K562 (cell line): ENCODE measurements at regions not wholly inside any gene's neighbourhood (a gene's known extent, or its start where the extent isn't known, plus 50 kb on each side); places are given as distances from the start of the nearest gene placed in this dataset.

Experiments
- ATAC-seq: fragments of 200-7000 bp; cut with Tn5 transposase; 3 replicates; pipeline ENCODE4 v1.9.1; 2020; ENCODE audit warnings: moderate library complexity
- BruUV-seq: library from RNA; stranded (reverse); fragments of 400-500 nt; replicated peaks from 2 replicates; lab custom pipeline; 2021; lab: Mats Ljungman, UMichigan
- CTCF ChIA-PET: fragments of 300-600 bp; formaldehyde crosslinking; extraction: SDS; loops from one replicate; lab custom pipeline; 2021; ENCODE audit warnings: low intra/inter-chr PET ratio; lab: Yijun Ruan, JAX
- POLR2A ChIA-PET: fragments of 300-600, 350-650 bp; sonication (Branson Sonifier 250); formaldehyde crosslinking; extraction: SDS; loops from one replicate; lab custom pipeline; 2021; ENCODE audit warnings: antibody characterized with exemption, inconsistent platforms; lab: Yijun Ruan, JAX
- DNase-seq, 4 experiments: peaks; one replicate each; pipeline versions ENCODE4 v3.0.0 to v3.0.0-alpha.2; 2011 to 2018; ENCODE audit warnings: low spot score in 3 of 4, mixed read lengths in 3 of 4; ENCODE audit errors: extremely low read depth in 1 of 4
- FAIRE-seq: peaks from 2 replicates; lab custom pipeline; 2011; peaks lifted over from hg19 to GRCh38; lab: Jason Lieb, UNC
- H2AFZ ChIP-seq: 2 replicates; pipeline ENCODE4 v1.6.0; 2011; ENCODE audit warnings: low read depth, low read length, control low read depth, inconsistent platforms
- H3K27ac ChIP-seq: fragments of 200-600 bp; 3 replicates; pipeline ENCODE4 v1.8.0; 2011; ENCODE audit warnings: low read depth, mild to moderate bottlenecking, control low read depth, inconsistent platforms, low read length, moderate library complexity, mixed read lengths; ENCODE audit errors: extremely low read depth
- H3K27me3 ChIP-seq, 2 experiments: fragments of 300-600 bp in 1 of 2; 2 replicates in 1 of 2; 3 replicates in 1 of 2; pipeline versions ENCODE4 v1.6.0 to v1.8.0; 2011; ENCODE audit warnings: inconsistent platforms in 2 of 2, low read length in 2 of 2, mild to moderate bottlenecking in 1 of 2, mixed read lengths in 1 of 2, moderate library complexity in 1 of 2; ENCODE audit not compliant: control insufficient read depth in 2 of 2, insufficient read depth in 2 of 2
- H3K36me3 ChIP-seq: fragments of 300-600 bp; 3 replicates; pipeline ENCODE4 v1.8.0; 2011; ENCODE audit warnings: mild to moderate bottlenecking, low read length, inconsistent platforms; ENCODE audit not compliant: control insufficient read depth, insufficient read depth
- H3K4me1 ChIP-seq, 2 experiments: fragments of 200-600 bp in 1 of 2; replicated peaks in 1 of 2; 2 replicates in 1 of 2; 3 replicates in 1 of 2; pipeline versions ENCODE4 v1.5.1 to v1.8.0; 2011; ENCODE audit warnings: inconsistent platforms in 2 of 2, low read length in 2 of 2, mild to moderate bottlenecking in 1 of 2, mixed read lengths in 1 of 2, moderate library complexity in 1 of 2; ENCODE audit not compliant: control insufficient read depth in 2 of 2, insufficient read depth in 2 of 2
- H3K4me2 ChIP-seq: 2 replicates; pipeline ENCODE4 v1.6.1; 2011; ENCODE audit warnings: low read length, control low read depth, inconsistent platforms, mixed read lengths; ENCODE audit not compliant: insufficient read depth
- H3K4me3 ChIP-seq: fragments of 200-600 bp; sonication (generic), shearing (Covaris generic); 2 replicates; pipeline ENCODE4 v1.5.1; 2016; ENCODE audit warnings: control low read depth, inconsistent platforms
- H3K79me2 ChIP-seq: fragments of 200-600 bp; 3 replicates; pipeline ENCODE4 v1.8.0; 2011; ENCODE audit warnings: low read length, inconsistent platforms; ENCODE audit not compliant: control insufficient read depth, insufficient read depth
- H3K9ac ChIP-seq, 2 experiments: 2 replicates each; pipeline versions ENCODE4 v1.6.0 to v1.6.1; 2011; ENCODE audit warnings: low read depth in 2 of 2, low read length in 2 of 2, control low read depth in 1 of 2, inconsistent platforms in 1 of 2, mild to moderate bottlenecking in 1 of 2, mixed read lengths in 1 of 2; ENCODE audit not compliant: insufficient read depth in 1 of 2
- H3K9me1 ChIP-seq: one replicate; pipeline ENCODE4 v1.6.0; 2011; ENCODE audit warnings: inconsistent platforms, mild to moderate bottlenecking, low read length, moderate library complexity; ENCODE audit not compliant: control insufficient read depth, insufficient read depth
- H3K9me3 ChIP-seq: replicated peaks from 2 replicates; pipeline ENCODE4 v1.5.1; 2011; ENCODE audit warnings: low read depth, low read length, inconsistent platforms; ENCODE audit not compliant: control insufficient read depth, insufficient read depth
- H4K20me1 ChIP-seq: replicated peaks from 2 replicates; pipeline ENCODE4 v1.6.1; 2011; ENCODE audit warnings: low read length, inconsistent platforms, mixed read lengths; ENCODE audit not compliant: control insufficient read depth, insufficient read depth
- AFF4 ChIP-seq: sonication (generic); formaldehyde crosslinking; IDR thresholded peaks from 2 replicates; pipeline ENCODE4 v1.8.0; 2023; ENCODE audit warnings: mild to moderate bottlenecking, missing genetic modification reagents
- CCNT2 ChIP-seq: IDR thresholded peaks from 2 replicates; pipeline ENCODE4 v1.6.1; 2011; ENCODE audit warnings: borderline replicate concordance, low read depth, mild to moderate bottlenecking, moderate library complexity, mixed read lengths, low read length; ENCODE audit not compliant: insufficient read length; ENCODE audit errors: extremely low read depth
- CREB1 ChIP-seq, 2 experiments: sonication (generic) in 1 of 2; formaldehyde crosslinking in 1 of 2; IDR thresholded peaks; 2 replicates each; pipeline versions ENCODE4 v1.6.1 to v1.8.0; 2012 to 2022; ENCODE audit warnings: inconsistent platforms in 1 of 2, mild to moderate bottlenecking in 1 of 2, missing genetic modification reagents in 1 of 2, moderate library complexity in 1 of 2
- EGR1 ChIP-seq: fragments of 450-650 bp; conservative IDR thresholded peaks from 2 replicates; pipeline ENCODE4 v1.6.1; 2017; ENCODE audit warnings: mild to moderate bottlenecking
- ETV5 ChIP-seq: sonication (generic); formaldehyde crosslinking; IDR thresholded peaks from 2 replicates; pipeline ENCODE4 v1.4.0; 2020; ENCODE audit warnings: low read depth, mild to moderate bottlenecking, missing genetic modification reagents
- GATAD2A ChIP-seq: fragments of 450-650 bp; IDR thresholded peaks from 2 replicates; pipeline ENCODE4 v1.6.1; 2017
- MITF ChIP-seq: IDR thresholded peaks from 2 replicates; pipeline ENCODE4 v1.6.1; 2014; ENCODE audit warnings: antibody characterized with exemption
- SETDB1 ChIP-seq: IDR thresholded peaks from one replicate; pipeline ENCODE4 v1.6.1; 2012; ENCODE audit warnings: low read length, control low read depth, inconsistent platforms
- SIN3B ChIP-seq: fragments of 450-650 bp; IDR thresholded peaks from 2 replicates; pipeline ENCODE4 v1.6.1; 2017; ENCODE audit warnings: low read depth, mild to moderate bottlenecking, moderate library complexity
- STAT6 ChIP-seq: sonication (generic); formaldehyde crosslinking; IDR thresholded peaks from 2 replicates; pipeline ENCODE4 v1.8.1; 2023; ENCODE audit warnings: mild to moderate bottlenecking, missing genetic modification reagents
- TAF7 ChIP-seq: fragments of 450-650 bp; IDR thresholded peaks from 2 replicates; pipeline ENCODE4 v1.6.1; 2016; ENCODE audit warnings: missing genetic modification characterization, missing compliant biosample characterization
- TCF3 ChIP-seq: sonication (generic); formaldehyde crosslinking; IDR thresholded peaks from 2 replicates; pipeline ENCODE4 v1.4.0; 2020; ENCODE audit warnings: mild to moderate bottlenecking, missing genetic modification reagents
- THRAP3 ChIP-seq: fragments of 450-650 bp; IDR thresholded peaks from 2 replicates; pipeline ENCODE4 v1.6.1; 2016; ENCODE audit warnings: mild to moderate bottlenecking, inconsistent platforms, borderline replicate concordance
- ZNF133 ChIP-seq: fragments of 250-450 bp; sonication (Bioruptor Pico); IDR thresholded peaks from 2 replicates; pipeline ENCODE4 v1.4.0; 2020; ENCODE audit warnings: mild to moderate bottlenecking
- ZNF316 ChIP-seq: fragments of 450-650 bp; IDR thresholded peaks from 2 replicates; pipeline ENCODE4 v1.6.1; 2016
- ZNF511 ChIP-seq: sonication (generic); formaldehyde crosslinking; IDR thresholded peaks from 2 replicates; pipeline ENCODE4 v1.8.0; 2022; ENCODE audit warnings: mild to moderate bottlenecking, missing genetic modification reagents
- ZSCAN29 ChIP-seq: fragments of 450-650 bp; IDR thresholded peaks from 2 replicates; pipeline ENCODE4 v1.6.1; 2017
- WGBS: fragments of 100-300 bp; shearing (Covaris generic); methylation state at CpG from one replicate; pipeline ENCODE4 v1.1.6; 2016; ENCODE audit warnings: low coverage, mixed read lengths; ENCODE audit not compliant: insufficient coverage; ENCODE audit errors: missing lambda C conversion rate; 5-methylcytosine and 5-hydroxymethylcytosine counted together
- in situ Hi-C: fragments of 300-500 bp; cut with MboI; formaldehyde crosslinking; loops from 4 replicates; pipeline ENCODE4 v1.15.0; 2018; ENCODE audit warnings: inconsistent platforms, mixed read lengths
- intact Hi-C: fragments of 100-400 bp; cut with micrococcal nuclease; formaldehyde crosslinking; loops from 2 replicates; pipeline ENCODE4 v1.14.2; 2022

GRCh38 chr2:164386231-164386630 is 235.1 kb downstream of the GRB14 start:
- WGBS: 1% methylated on average over 5 of the region's 5 CpGs
- no peaks in the 10 kb centered on the region for H3K36me3 ChIP-seq
- intact Hi-C loops (no loop called here), in situ Hi-C loops (no loop called here)
- DNase-seq (no peak), FAIRE-seq (no peak), ATAC-seq (no peak)
- H3K4me1 ChIP-seq: no peaks in the 10 kb centered on the region
- no peaks in the 10 kb centered on the region for H3K79me2 ChIP-seq
- no peak overlapping the region for H3K27ac ChIP-seq
- H2AFZ ChIP-seq: no peak overlapping the region
- CTCF ChIA-PET: no interaction called here
- H3K4me2 ChIP-seq: no peak overlapping the region
- H3K9me1 ChIP-seq: no peaks in the 10 kb centered on the region
- no peaks in the 10 kb centered on the region for H3K27me3 ChIP-seq
- POLR2A ChIA-PET: no interaction called here
- BruUV-seq: no TSS peak
- no peak overlapping the region for H3K4me3 ChIP-seq
- no peak overlapping the region for H3K9ac ChIP-seq
- no peaks in the 10 kb centered on the region for H4K20me1 ChIP-seq
- H3K9me3 ChIP-seq: no peaks in the 10 kb centered on the region; the same call in 1 of the 2 replicates
- TF ChIP-seq TAF7 (tag): no peak
- TF ChIP-seq ZNF316: no peak
- no peak for TF ChIP-seq CREB1 (IDR thresholded peaks at IDR 0.05)
- no peak for TF ChIP-seq CREB1 (CRISPR knock-in tag; IDR thresholded peaks at IDR 0.05)
- TF ChIP-seq AFF4 (CRISPR knock-in tag): no peak
- TF ChIP-seq STAT6 (CRISPR knock-in tag): no peak
- TF ChIP-seq MITF: no peak
- no peak for TF ChIP-seq GATAD2A
- no peak for TF ChIP-seq THRAP3
- TF ChIP-seq TCF3 (CRISPR knock-in tag): no peak
- no peak for TF ChIP-seq ZSCAN29
- TF ChIP-seq ZNF133 (CRISPR knock-in tag): no peak
- no peak for TF ChIP-seq ETV5
- TF ChIP-seq SETDB1: no peak
- TF ChIP-seq ZNF511 (CRISPR knock-in tag): no peak
- no peak for TF ChIP-seq SIN3B
- no peak for TF ChIP-seq EGR1
- TF ChIP-seq CCNT2: no peak
